GM21515 (cell line): ENCODE measurements at regions not wholly inside any gene's neighbourhood (a gene's known extent, or its start where the extent isn't known, plus 50 kb on each side); places are given as distances from the start of the nearest gene placed in this dataset.
A peak's percentile ranks its signal among the peaks of the same experiment; 100 is the strongest.

Experiments used
- ATAC-seq: cut with Tn5 transposase; IDR thresholded peaks from one replicate; pipeline ENCODE4 v1.9.1; 2021; ENCODE audit not compliant: unreplicated experiment

- ATAC-seq, result no peak
Measured at GRCh38 chr12:73321776-73322175, 1049.6 kb downstream of the TRHDE start.

- ATAC-seq, result no peak
Measured at GRCh38 chr12:73330584-73331351, 1058.6 kb downstream of the TRHDE start.

- no peak for ATAC-seq
Measured at GRCh38 chr12:73341559-73342247, 1069.5 kb downstream of the TRHDE start.

GRCh38 chr12:73342733-73343132 is 1070.6 kb downstream of the TRHDE start:
- no peak for ATAC-seq

- ATAC-seq, result no peak
Measured at GRCh38 chr12:73352826-73353225, 1080.7 kb downstream of the TRHDE start.

- ATAC-seq, result no peak
Measured at GRCh38 chr12:73361156-73361863, 1089.1 kb downstream of the TRHDE start.

- ATAC-seq, result no peak
Measured at GRCh38 chr12:73361864-73362230, 1089.7 kb downstream of the TRHDE start.

- ATAC-seq, result no peak
Measured at GRCh38 chr12:73362666-73363065, 1090.5 kb downstream of the TRHDE start.

GRCh38 chr12:73372856-73373255 is 1100.7 kb downstream of the TRHDE start:
- ATAC-seq, result no peak

- no peak for ATAC-seq
Measured at GRCh38 chr12:73374360-73374759, 1102.2 kb downstream of the TRHDE start.

GRCh38 chr12:73383584-73384222 is 1111.5 kb downstream of the TRHDE start:
- no peak for ATAC-seq

GRCh38 chr12:73384592-73384991 is 1112.4 kb downstream of the TRHDE start:
- no peak for ATAC-seq

- ATAC-seq, result no peak
Measured at GRCh38 chr12:73390261-73390660, 1118.1 kb downstream of the TRHDE start.

- no peak for ATAC-seq
Measured at GRCh38 chr12:73413051-73413450, 1124.6 kb upstream of the ATXN7L3B start.

GRCh38 chr12:73413974-73414373 is 1123.7 kb upstream of the ATXN7L3B start:
- no peak for ATAC-seq

- no peak for ATAC-seq
Measured at GRCh38 chr12:73414926-73415325, 1122.7 kb upstream of the ATXN7L3B start.

GRCh38 chr12:73418541-73418940 is 1119.1 kb upstream of the ATXN7L3B start:
- no peak for ATAC-seq

- ATAC-seq, result no peak
Measured at GRCh38 chr12:73421832-73422231, 1115.8 kb upstream of the ATXN7L3B start.

- ATAC-seq, result no peak
Measured at GRCh38 chr12:73424484-73424883, 1113.2 kb upstream of the ATXN7L3B start.

GRCh38 chr12:73445658-73446324 is 1091.8 kb upstream of the ATXN7L3B start:
- ATAC-seq, result peak; percentile 78
